GM21786 (cell line): ENCODE measurements at regions not wholly inside any gene's neighbourhood (a gene's known extent, or its start where the extent isn't known, plus 50 kb on each side); places are given as distances from the start of the nearest gene placed in this dataset.
"Not testable (repeated sequence)": the region's sequence is repeated elsewhere in the genome, so short reads cannot be mapped to it uniquely, and the experiment has no call there.

Source experiments
- ATAC-seq: cut with Tn5 transposase; IDR thresholded peaks from one replicate; pipeline ENCODE4 v1.9.1; 2021; ENCODE audit not compliant: unreplicated experiment

DNA sequence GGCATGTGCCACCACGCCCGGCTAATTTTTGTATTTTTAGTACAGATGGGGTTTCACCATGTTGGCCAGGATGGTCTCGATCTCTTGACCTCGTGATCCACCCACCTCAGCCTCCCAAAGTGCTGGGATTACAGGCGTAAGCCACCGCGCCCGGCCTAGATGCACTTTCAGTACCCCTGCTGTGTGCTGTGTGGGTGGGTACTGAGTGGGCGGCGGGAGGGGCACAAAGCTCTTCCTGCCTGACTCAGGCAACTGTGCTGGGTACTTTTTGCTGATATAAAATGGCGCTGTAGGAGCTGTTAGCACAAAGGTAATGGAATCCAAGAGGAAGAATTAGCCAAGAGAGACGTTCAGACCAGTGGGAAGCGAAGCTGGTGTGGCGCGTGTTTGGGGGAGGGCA, 79.6 kb upstream of the HES1 start:
- not testable (repeated sequence) for ATAC-seq

DNA sequence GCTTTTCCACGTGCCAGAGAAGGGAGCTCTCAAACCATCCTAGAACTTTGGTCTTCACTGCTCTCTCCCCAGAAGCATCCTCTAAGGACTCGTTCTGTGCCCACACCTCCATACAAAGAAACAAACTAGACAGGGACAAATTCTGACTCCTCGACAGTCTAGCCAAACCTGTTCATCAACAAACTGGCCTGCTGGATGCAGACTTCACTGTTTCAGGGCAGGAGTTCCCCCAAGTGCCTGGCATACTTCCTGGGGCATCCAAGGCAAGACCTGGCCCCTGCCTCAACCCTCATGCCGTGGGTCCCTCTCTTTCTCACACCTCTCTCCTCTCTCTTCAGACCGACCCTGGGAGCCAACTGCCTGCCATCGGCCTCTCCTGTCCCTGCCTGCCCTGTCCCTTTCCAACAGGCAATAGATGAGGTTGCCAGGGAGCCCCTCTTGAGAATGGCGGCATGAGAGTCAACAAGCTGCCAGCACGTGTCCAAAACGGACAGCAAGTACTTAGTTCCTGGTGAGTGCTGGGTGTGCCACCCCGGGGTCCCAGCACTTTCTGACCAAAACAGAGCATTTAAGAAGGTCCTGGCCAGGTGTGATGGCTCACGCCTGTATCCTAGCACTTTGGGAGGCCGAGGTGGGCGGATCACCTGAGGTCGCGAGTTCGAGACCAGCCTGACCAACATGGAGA, 79.1 kb upstream of the HES1 start:
- ATAC-seq, result no peak

DNA sequence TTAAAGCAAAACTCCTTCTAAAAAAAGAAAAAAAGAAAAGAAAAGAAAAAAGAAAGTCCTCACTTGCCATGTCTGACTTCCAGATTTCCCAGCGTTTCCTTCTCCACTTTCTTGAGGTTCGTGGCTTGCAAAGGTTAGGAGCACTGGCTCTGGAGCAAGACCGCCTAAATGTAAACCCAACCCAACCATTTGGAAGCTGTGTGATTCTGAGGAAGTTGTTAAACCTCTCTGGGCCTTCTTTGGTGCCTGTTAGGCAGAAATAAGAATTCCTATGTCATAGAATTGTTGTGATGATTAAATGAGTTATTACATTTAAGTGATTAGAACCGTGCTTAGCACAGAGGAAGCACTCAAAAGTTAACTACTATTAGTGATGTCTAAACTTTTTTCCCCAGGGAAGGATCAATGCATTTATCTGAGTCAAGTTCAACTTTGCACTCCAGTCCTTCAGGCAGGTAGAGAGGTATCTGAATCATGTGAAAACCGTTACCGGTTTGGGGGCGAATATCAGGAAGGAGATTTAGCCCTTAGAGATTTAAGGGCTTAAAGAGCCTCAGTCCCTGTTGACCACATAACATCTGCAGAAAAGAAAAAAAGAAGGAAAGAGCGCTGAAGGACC, 78.3 kb upstream of the HES1 start:
- ATAC-seq, result peak; percentile 8

DNA sequence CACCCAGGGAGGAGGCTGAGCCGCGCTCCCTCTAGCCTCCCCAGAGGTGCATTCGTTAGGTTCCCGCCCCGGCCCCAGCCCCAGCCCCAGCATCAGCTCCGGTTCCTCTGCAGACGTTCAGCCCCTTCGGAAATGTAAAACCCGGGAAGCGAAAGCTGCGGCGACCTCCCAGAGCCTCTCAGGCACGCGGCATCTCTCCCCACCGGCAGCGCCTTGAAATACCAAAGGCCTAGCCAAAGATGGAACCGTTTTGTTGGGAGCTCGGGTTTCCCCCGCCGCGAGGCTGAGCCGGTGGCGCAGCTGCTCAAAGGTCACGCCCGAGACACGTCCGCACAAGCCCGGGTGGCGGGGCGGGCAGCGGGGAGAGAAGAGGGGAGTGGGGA, 77.8 kb upstream of the HES1 start:
- ATAC-seq, result peak; percentile 68

DNA sequence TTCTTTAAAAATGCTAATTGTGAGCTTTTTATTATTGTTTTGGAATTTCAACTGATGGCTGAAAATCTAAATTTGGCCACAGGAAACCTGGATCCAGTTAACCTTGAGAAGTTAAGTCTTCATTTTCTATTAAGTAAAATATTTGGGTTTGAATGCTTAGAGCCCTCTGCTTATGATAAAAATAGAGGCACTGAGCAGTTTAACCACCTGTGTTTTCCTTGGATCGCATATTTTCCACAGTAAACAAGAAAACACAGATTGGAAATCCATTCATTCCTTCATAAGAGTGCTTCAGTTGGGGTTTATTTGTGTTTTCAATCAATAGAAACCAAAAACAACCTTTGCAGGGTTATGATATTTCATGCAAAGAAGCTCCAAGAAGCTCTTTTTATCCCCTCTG, 77.2 kb upstream of the HES1 start:
- no peak for ATAC-seq

DNA sequence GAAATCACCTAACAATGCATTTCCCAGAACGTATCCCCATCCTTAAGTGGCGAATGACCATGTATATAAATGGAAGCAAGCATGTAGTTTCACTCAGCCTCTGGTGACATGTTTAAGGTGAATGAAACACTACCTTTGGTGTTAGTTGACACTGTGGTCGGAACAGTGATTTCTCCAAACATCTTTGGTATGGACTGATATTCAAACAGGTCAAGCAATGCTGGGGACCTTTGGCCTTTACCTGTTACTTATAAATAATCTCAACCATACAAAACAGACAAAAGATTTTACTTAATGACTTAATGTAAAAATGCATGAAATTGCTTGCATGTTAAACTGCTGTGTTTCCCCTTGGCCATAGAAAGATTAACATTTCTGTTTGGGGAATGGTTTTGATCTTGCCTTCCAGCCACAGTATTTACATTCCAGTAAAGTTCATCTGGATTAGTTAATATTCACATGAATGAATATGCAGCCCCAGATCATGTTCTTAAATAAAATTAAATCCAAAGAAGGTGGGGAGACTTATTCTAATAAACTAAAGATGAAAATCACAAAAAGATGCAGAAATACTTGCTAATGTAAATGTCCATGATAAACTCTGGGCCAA, 74.4 kb upstream of the HES1 start:
- ATAC-seq, result no peak

DNA sequence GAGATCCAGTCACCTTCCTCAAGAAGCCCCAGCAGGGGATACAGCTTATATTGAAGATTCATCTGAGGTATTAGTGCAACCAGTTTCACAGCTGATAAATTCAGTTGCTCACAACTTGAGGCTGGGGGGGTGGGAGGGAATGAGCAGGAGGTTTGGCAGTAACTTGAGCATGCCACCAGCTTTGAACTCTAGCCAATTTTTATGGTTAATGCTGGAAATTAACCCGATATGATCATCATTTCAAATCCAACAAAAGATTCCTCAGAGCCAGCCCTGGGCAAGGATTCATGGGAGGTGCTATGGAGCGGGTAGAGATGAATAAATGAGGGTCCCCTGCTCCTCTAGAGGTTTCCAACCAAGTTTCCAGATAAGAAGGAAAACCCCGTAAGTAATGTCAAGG, 73.1 kb upstream of the HES1 start:
- ATAC-seq, result no peak

DNA sequence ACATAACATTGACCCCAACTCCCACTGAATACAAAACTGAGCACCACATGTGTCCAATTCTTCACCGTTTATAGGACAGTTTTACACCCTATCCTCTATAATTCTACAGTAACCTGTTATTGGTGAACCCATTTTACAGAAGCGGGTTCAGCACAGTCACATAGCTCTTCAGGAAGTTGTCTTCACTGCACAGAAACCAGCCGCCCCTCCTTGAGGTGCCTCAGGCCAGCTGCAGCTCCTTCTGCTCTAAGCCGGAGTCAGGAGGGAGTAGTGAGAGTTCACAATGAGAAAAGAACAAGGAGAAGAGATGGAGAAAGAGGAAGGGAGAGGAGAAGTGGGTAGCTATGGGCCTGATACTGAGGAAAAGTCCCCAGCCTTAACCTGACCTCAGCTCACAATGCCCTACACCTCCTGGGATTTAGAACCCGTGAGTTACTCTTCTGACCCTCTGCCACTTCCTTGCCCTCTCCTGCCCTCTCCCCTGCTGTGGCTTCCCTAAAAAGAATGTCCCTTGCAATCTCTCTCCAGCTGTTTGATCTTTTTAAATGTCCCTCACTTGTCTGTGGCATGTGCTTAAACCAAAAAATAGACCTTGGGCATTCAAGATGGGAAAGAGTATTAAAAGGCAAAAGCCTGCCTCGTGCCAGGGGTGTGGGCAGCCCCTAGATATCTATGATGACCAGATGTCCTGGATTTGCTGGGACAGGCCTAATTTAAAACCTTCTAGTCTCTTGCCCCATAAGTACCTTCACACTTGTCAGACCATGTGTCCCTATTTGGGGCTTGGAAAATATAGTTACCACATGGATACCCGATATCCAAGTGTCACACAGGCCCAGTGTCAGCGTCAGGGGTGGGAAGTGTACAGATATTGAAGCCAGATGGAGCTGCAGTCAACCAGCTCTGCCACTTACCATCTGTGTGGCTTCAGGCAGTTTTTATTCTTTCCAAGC, 71.3 kb upstream of the HES1 start:
- ATAC-seq, result no peak

DNA sequence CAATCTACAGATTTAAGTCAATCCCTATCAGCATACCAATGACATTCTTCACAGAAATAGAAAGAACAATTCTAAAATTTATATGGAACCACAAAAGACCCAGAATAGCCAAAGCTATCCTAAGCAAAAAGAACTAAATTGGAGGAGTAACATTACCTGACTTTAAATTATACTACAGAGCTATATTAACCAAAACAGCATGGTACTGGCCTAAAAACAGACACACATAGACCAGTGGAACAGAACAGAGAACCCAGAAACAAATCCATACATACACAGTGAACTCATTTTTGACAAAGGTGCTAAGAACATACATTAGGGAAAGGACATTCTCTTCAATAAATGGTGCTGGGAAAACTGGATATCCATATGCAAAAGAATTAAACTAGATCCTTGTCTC, 68.6 kb upstream of the HES1 start:
- ATAC-seq, result not testable (repeated sequence)

DNA sequence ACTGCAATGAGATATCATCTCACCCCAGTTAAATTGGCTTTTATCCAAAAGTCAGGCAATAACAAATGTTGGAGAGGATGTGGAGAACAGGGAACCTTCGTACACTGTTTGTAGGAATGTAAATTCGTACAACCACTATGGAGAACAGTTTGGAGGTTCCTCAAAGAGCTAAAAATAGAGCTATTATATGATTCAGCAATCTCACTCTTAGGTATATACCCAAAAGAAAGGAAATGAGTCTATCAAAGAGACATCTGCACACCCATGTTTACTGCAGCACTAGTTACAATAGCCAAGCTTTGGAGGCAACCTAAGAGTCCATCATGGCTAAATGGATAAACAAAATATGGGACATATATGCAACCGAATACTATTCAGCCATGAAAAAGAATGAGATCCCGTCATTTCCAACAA, 68.0 kb upstream of the HES1 start:
- ATAC-seq, result no peak

DNA sequence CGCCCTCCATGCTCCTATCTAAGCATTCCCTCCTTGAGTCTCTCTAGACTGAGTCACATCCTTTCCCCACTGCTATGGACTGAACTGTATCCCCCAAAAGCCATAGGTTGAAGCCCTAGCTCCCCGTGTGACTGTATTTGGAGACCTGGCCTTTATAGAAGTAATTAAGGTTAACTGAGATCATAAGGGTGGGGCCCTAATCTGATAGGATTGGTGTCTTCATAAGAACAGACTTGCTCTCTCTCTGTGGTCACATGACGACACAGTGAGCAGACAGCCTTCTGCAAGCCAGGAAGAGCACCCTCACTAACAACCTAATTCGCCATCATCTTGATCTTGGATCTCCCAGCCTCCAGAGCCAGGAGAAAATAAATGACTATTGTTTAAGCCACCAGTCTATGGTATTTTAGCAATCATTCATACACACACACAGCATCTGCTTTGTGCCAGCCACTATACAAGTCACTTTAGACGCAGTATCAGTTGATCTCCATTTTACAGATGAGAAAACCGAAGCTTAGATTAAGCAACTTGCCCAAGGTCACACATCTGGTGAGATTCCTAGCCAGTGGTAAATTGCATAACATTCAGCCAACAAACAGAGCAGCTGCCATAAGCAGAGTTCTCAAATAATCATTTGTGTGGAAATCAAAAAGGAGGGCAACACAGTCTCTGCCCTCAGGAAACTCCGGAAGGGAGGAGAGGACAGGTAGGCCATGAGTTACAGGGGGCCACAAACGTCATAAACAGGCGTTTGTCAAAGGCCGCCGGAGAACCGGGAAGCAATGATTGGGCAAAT, 66.3 kb upstream of the HES1 start:
- no peak for ATAC-seq

DNA sequence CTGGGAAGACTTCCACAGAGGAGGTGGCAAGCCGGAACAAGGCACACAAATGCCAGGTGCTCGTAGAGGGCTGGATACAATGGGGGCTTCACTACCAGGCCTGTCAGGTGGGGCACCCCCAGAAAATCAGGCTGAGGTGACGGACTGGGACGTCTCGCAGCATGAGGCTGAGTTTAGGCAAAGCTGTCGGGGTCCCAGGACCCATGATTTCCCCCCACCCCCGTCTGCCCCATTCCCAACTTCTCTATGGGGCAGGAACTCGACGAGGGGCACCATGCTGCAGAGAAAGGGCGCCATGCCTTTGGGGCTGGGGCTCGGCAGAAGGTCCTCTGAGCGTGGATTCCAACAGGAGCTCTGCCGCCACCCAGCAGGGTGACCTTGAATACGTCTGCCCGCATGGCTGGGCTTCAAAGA, 65.7 kb upstream of the HES1 start:
- ATAC-seq, result no peak

DNA sequence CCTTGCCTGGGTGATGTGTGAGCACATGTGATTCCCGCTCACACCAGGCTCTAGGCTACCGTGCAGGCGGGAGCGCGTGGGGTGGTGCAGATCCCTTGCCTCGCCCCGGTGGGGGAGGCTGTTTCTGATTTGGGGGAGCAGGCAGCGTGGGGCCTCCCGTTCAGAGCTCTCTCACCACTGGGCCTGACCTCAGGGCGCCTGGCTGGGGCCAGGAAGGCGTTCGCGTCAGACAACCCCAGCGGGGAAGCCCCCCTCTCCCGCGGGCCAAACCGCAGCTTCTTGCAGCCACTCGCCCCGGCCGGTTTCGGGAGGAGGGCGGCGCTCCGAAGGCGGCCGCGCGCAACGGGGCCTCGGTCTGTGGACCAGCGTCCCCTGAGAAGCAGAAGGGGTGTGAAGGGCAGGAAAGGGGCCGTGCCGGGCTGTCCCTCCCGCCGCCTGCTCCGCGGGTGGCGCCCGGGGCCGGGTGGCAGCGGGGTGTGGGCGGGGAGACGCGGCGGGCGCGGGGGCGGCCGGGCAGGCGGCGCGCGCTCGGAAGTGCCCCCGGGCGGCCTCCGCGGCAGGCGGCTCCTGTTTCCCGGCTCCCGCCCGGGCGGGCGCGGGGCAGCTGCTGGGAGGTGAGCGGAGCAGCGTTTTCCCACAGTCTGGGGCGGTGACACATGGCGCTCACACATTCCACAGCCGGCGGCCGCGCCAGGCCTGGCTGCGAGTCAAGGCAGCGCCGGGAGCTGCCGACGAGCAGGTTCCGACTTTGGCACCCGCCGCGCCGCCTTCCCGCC, 65.1 kb upstream of the HES1 start:
- peak; percentile 96 for ATAC-seq

DNA sequence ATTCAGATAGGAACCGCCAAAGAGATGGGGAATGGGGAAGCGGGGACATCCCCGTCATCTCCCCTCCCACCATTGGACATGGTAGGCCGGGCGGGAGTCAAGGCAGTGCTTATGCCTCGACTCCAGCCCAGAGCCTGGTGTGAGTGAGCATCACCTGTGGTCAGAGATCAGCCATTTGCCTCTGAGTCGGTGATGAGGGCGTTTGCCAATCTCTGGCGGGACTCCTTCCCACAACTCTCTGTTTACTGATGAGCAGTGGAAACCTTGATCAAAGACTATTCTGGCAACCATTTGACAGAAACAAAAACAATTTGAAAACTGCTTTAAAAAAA, 63.9 kb upstream of the HES1 start:
- no peak for ATAC-seq

DNA sequence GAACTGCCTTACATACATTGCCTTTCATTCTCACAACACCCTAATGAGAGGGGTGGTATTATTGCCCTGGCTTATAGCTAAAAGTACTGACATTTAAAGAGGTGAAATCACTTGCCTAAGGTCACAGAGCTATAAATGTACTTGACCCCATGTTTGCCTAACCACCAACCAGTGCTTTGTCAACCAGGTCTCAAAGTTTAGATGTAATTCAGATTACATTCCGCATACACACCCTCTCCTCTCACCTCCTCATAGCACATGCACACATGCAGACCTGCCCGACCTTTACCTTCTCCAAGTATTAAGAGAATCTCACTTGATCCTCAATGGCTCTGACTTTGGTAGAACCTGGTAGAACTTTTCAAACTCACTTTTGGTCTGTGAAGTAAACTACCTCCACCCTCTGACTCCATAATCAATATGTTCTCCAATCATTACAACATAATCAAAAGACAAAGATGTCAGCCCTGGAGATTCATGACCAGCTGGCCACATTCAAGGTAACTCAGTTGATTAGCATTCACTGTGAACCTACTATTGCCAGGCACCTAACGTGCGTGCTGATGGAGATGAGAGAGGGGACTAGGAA, 63.2 kb upstream of the HES1 start:
- no peak for ATAC-seq

DNA sequence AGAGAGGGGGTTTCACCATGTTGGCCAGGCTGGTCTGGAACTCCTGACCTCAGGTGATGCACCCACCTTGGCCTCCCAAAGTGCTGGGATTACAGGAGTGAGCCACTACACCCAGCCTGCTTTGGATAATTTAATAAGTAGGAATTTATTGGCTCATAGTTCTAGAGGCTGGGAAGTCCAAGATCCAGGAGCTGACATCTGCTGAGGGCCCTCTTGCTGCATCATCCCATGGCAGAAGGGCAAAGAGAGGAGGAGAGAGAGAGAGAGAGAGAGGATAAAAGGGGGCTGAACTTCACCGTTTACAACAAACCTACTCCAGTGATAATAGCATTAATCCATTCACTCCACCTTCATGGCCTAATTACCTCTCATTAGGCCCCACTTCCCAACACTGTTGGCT, 62.0 kb upstream of the HES1 start:
- ATAC-seq, result no peak

DNA sequence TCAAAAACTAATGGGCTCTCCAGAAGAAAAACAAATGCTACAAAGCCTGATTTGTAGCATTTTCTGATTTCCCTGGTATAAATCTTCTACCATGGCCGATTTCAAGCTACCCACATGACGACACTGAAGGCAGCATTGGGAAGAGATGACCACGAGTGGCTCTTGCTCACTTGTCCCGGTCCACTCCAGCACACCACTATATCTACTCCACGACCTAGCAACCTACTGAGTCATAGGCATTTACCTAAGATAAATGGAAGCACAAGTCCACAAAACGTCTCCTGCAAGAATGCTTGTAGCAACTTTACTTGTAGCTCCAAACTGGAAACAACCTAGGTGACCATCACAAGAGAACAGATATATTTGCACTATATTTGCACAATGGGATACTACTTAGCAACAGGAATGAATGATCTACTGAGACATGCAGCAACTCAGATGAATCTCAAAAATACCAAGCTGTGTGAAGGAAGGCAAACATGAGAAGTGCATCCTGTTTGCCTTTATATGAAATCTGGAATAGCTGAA, 60.8 kb upstream of the HES1 start:
- ATAC-seq, result no peak

DNA sequence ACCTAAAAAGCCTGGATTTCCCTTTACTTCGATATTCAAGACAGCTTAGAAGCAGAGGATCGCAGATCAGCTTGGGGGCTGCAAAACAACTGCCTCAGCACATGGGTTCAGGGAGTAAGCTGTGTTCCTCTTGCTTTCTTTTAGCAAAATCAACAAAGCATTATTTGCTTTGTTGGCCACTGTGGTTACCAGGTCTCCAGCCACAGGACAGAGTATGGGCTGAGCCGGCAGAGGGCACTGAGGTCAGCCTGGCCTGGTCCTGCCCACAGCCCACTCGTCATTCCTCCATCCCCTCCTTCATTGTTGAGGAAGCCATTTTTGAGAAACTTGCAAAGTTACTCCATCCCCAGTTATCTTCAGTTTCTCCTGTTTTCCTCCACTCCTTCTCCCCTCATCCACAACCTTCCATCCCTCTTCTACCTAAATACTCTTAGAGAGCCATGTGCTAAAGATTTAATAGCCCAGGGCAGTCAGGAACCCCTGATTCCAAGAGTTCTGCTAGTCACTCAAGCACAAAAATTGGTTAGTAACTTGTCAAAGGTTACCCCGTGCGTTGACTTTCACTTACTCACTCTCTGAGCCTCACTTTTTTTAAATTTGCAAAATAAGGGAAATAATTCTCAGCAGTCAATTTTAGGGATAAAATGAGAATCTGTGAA, 60.0 kb upstream of the HES1 start:
- ATAC-seq, result no peak

DNA sequence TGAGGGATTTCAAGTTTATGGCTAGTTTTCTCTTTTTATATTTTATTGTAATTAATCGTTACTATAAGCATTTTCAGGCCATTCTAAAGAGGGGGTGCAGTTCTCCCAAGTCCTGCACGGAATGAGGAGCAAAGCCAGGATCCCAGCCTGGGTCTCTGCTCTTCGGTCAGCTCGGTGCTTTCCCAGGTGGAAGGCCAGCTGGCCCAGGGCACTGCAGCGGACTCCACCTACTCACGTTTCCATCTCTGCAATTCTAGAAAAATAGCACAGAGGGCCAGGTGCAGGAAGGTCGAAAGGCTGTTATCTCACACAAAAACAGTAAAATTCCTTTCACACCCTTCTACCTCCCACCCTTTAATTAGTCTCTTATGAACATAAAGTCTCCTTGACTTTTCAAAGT, 59.5 kb upstream of the HES1 start:
- ATAC-seq, result no peak
